Thymus (tissue), 11 donors: ENCODE measurements at regions not wholly inside any gene's neighbourhood (a gene's known extent, or its start where the extent isn't known, plus 50 kb on each side); places are given as distances from the start of the nearest gene placed in this dataset.

Experiments
- DNase-seq, 9 donors: peaks; one replicate each; pipeline ENCODE4 v3.0.0-alpha.2; 2013; ENCODE audit warnings: low spot score in 9 of 9, low read depth in 6 of 9, missing footprints in 1 of 9
- H3K27ac ChIP-seq, 2 donors: one replicate each; pipeline ENCODE4 v1.5.1; 2013; ENCODE audit warnings: control low read depth in 1 of 2, low read depth in 1 of 2, low read length in 1 of 2, mild to moderate bottlenecking in 1 of 2, moderate library complexity in 1 of 2
- H3K27me3 ChIP-seq, 2 donors: one replicate each; pipeline ENCODE4 v1.5.1; 2013; ENCODE audit warnings: low read length in 1 of 2; ENCODE audit not compliant: control insufficient read depth in 2 of 2, insufficient read depth in 1 of 2
- H3K36me3 ChIP-seq, 2 donors: one replicate each; pipeline ENCODE4 v1.5.1; 2013; ENCODE audit warnings: low read length in 1 of 2, mild to moderate bottlenecking in 1 of 2, moderate library complexity in 1 of 2; ENCODE audit not compliant: control insufficient read depth in 2 of 2, insufficient read depth in 2 of 2
- H3K4me1 ChIP-seq, 2 donors: one replicate each; pipeline ENCODE4 v1.5.1; 2013; ENCODE audit warnings: low read length in 2 of 2; ENCODE audit not compliant: control insufficient read depth in 2 of 2, insufficient read depth in 2 of 2
- H3K4me3 ChIP-seq, 2 donors: one replicate each; pipeline ENCODE4 v1.5.1; 2013; ENCODE audit warnings: low read length in 2 of 2, control low read depth in 1 of 2, mild to moderate bottlenecking in 1 of 2
- H3K9me3 ChIP-seq, 2 donors: one replicate each; pipeline ENCODE4 v1.5.1; 2013; ENCODE audit warnings: low read length in 1 of 2, mild to moderate bottlenecking in 1 of 2; ENCODE audit not compliant: control insufficient read depth in 2 of 2, insufficient read depth in 1 of 2
- WGBS: extraction: QIAGEN DNeasy Blood & Tissue Kit; methylation state at CpG from one replicate; pipeline ENCODE4 v1.1.7; 2013; 5-methylcytosine and 5-hydroxymethylcytosine counted together
- donor health status: healthy.

GRCh38 chr10:133035952-133036351, 51.8 kb upstream of the ADGRA1 start:
- H3K36me3 ChIP-seq = no peaks in the 10 kb centered on the region
- DNase-seq = no peak
- 59% methylated on average over 10 of the region's 10 CpGs for WGBS
- H3K4me1 ChIP-seq = no peaks in the 10 kb centered on the region
- H3K27me3 ChIP-seq = peaks cover 0 to 15% of the 10 kb centered on the region in 2 donors
- no peaks in the 10 kb centered on the region for H3K9me3 ChIP-seq
- no peak overlapping the region for H3K4me3 ChIP-seq
- no peak overlapping the region for H3K27ac ChIP-seq

GRCh38 chr10:133034762-133035161, 53.0 kb upstream of the ADGRA1 start:
- peaks cover 0 to 22% of the 10 kb centered on the region in 2 donors for H3K27me3 ChIP-seq
- no peaks in the 10 kb centered on the region for H3K9me3 ChIP-seq
- H3K4me1 ChIP-seq = no peaks in the 10 kb centered on the region
- no peak overlapping the region for H3K27ac ChIP-seq
- no peaks in the 10 kb centered on the region for H3K36me3 ChIP-seq
- no peak overlapping the region for H3K4me3 ChIP-seq
- WGBS = 77% methylated on average over 10 of the region's 10 CpGs
- DNase-seq = no peak

GRCh38 chr10:133034092-133034491, 53.6 kb upstream of the ADGRA1 start:
- H3K9me3 ChIP-seq = no peaks in the 10 kb centered on the region
- H3K4me3 ChIP-seq = no peak overlapping the region
- WGBS = 96% methylated on average over 10 of the region's 10 CpGs
- H3K36me3 ChIP-seq = no peaks in the 10 kb centered on the region
- H3K27me3 ChIP-seq = peaks cover 0 to 26% of the 10 kb centered on the region in 2 donors
- DNase-seq = no peak
- no peaks in the 10 kb centered on the region for H3K4me1 ChIP-seq
- no peak overlapping the region for H3K27ac ChIP-seq

- Histone ChIP-seq H3K27me3 (peaks cover 0 to 30% of the 10 kb centered on the region in 2 donors), H3K27ac (no peak overlapping the region), H3K9me3 (no peaks in the 10 kb centered on the region), H3K36me3 (no peaks in the 10 kb centered on the region), H3K4me3 (no peak overlapping the region), H3K4me1 (no peaks in the 10 kb centered on the region)
- 90% methylated on average over 11 of the region's 11 CpGs for WGBS
- no peak for DNase-seq
Measured at GRCh38 chr10:133033742-133034048, 54.0 kb upstream of the ADGRA1 start.

GRCh38 chr10:133032976-133033741, 54.6 kb upstream of the ADGRA1 start:
- H3K27me3 ChIP-seq = peaks cover 0 to 31% of the 10 kb centered on the region in 2 donors
- 81% methylated on average over 20 of the region's 20 CpGs for WGBS

GRCh38 chr10:133032231-133032630, 55.5 kb upstream of the ADGRA1 start:
- no peak overlapping the region for H3K27ac ChIP-seq
- H3K4me1 ChIP-seq = no peaks in the 10 kb centered on the region
- H3K9me3 ChIP-seq = no peaks in the 10 kb centered on the region
- WGBS = 97% methylated on average over 13 of the region's 13 CpGs
- peaks cover 0 to 31% of the 10 kb centered on the region in 2 donors for H3K27me3 ChIP-seq
- no peak overlapping the region for H3K4me3 ChIP-seq
- no peak for DNase-seq
- no peaks in the 10 kb centered on the region for H3K36me3 ChIP-seq

More at GRCh38 chr10:133032976-133033741, 54.6 kb upstream of the ADGRA1 start:
- DNase-seq = no peak
- Histone ChIP-seq H3K4me3 (no peak overlapping the region), H3K27ac (no peak overlapping the region), H3K4me1 (no peaks in the 10 kb centered on the region), H3K9me3 (no peaks in the 10 kb centered on the region), H3K36me3 (no peaks in the 10 kb centered on the region)

- peaks cover 0 to 31% of the 10 kb centered on the region in 2 donors for H3K27me3 ChIP-seq
- no peaks in the 10 kb centered on the region for H3K9me3 ChIP-seq
- no peaks in the 10 kb centered on the region for H3K4me1 ChIP-seq
- DNase-seq = no peak
- H3K4me3 ChIP-seq = no peak overlapping the region
- 95% methylated on average over 19 of the region's 19 CpGs for WGBS
- H3K36me3 ChIP-seq = no peaks in the 10 kb centered on the region
- H3K27ac ChIP-seq = no peak overlapping the region
Measured at GRCh38 chr10:133031541-133032125, 56.1 kb upstream of the ADGRA1 start.

GRCh38 chr10:133030781-133031180, 56.9 kb upstream of the ADGRA1 start:
- H3K27me3 ChIP-seq = peaks cover 0 to 31% of the 10 kb centered on the region in 2 donors
- H3K36me3 ChIP-seq = no peaks in the 10 kb centered on the region
- H3K4me1 ChIP-seq = no peaks in the 10 kb centered on the region
- H3K27ac ChIP-seq = no peak overlapping the region
- DNase-seq = no peak
- no peak overlapping the region for H3K4me3 ChIP-seq
- WGBS = 60% methylated on average over 28 of the region's 28 CpGs
- no peaks in the 10 kb centered on the region for H3K9me3 ChIP-seq

- no peaks in the 10 kb centered on the region for H3K9me3 ChIP-seq
- H3K4me1 ChIP-seq = no peaks in the 10 kb centered on the region
- H3K27ac ChIP-seq = no peak overlapping the region
- H3K4me3 ChIP-seq = no peak overlapping the region
- H3K27me3 ChIP-seq = peaks cover 0 to 31% of the 10 kb centered on the region in 2 donors
- DNase-seq = no peak
- WGBS = 43% methylated on average over 21 of the region's 23 CpGs
- H3K36me3 ChIP-seq = no peaks in the 10 kb centered on the region
Measured at GRCh38 chr10:133030126-133030525, 57.6 kb upstream of the ADGRA1 start.
